NCI-H1105 treated with DMSO at 0.1 percent for 48 hours (cell line): ENCODE measurements at regions not wholly inside any gene's neighbourhood (a gene's known extent, or its start where the extent isn't known, plus 50 kb on each side); places are given as distances from the start of the nearest gene placed in this dataset.
A peak's percentile ranks its signal among the peaks of the same experiment; 100 is the strongest.

ENCODE experiments used
- DNase-seq: peaks from one replicate; lab custom pipeline; 2025; lab: John Stamatoyannopoulos, UW

DNA sequence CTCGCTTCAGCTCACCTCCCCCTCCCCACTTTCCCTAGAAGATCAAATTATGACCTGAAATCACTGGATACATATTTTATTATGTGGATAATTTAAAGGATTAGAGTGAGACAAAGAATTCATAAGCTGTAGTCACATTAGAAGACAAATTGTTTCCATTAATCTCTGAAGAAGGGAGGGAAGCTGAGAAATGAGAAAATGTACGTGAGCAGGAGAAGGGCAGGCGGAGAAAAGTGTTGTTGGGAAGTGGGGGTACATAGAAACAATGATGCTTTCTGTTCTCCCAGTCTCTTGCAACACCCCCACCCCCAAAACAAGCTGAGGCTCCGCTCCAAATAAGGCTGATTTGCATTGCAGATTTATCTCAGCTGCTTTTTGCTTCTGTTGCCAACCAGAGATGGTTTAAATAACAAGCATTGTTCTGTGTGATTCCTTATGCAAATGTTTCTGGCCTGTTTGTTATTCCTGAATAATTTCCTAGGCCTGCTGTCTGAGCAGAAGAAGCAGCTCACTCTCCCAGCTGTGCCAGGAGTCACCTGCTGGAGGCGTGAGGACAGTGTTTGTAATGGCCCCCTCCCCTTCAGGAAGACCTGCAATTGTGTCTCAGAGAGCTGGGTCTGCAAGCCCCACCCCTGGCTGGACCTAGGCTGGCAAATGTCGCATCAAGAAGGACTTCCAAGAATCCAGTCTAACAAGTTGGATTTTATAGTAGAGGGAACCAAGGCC lies 121.8 kb upstream of the TNR start:
- DNase-seq = no peak

DNA sequence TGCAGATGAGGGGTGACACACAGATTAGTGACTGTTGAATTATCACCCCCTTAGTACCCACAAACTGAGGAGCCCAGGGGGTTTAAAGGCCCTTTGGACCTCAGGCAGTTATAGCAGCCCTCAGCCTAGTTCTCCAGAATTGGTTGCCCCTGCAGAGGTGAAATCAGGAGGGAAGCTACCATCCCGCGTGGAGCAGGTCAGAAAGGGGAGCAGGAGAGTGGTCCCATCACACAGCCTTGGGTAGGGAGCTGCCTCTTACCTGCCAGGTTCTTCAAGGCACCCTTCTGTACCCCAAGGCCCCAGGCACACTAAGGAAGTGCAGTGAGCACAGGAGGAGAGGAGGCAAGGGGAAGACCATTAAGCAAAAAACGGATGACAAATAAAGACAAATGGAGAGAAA lies 121.2 kb upstream of the TNR start:
- no peak for DNase-seq

DNA sequence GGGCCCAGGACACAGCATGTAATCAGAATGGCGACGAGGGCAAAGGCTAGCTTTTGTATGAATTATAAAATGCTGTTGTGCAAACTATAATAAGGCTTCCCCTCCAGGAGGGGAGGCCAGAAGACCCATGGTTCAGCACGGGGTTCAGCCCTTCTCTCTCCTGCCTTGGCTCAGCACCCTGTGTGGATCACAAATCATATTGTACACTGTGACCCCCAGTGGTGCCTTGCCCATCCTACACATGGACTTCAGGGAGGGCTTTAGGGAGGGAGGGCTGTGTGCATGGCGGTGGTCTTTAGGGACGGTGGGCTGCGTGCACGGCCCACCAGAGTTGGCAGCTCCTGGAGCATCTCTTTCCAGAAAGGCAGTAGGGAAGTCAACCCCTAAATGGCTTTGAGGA lies 120.8 kb upstream of the TNR start:
- no peak for DNase-seq

DNA sequence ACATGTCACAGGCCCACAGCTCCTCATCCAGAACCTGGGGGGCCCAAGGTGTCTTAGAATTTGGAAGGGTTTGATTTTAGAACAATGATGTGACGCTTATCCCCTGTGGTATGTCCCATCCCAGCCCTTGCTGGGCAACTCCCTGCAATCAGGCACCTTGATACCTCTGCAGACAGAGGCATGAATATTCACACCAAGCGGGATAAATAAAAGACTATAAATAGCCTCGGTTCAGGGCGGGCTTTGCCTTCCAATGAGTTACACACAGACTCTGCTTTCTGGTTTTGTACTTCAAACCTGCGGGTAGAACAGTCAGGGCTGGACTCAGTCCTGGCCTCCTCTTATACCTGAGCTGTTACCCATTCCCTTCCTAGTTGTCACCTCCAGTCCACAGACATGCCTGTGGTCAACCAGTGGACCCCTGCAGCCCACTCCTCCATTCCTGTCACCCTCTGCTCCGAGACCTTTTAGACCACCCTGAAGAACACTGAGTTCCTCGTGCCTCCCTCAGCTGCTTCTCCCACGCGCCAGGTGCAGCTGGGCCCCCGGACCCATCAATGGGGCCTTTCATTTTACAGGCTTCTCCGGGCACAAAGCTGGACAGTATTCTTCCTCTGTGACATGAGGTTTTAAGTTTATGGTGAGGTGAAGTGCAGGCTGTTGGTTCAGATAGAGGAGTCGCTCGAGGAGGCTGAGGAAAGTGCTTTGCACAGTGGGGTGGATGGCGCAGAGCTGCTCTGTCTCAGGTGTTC lies 120.1 kb upstream of the TNR start:
- DNase-seq = no peak

DNA sequence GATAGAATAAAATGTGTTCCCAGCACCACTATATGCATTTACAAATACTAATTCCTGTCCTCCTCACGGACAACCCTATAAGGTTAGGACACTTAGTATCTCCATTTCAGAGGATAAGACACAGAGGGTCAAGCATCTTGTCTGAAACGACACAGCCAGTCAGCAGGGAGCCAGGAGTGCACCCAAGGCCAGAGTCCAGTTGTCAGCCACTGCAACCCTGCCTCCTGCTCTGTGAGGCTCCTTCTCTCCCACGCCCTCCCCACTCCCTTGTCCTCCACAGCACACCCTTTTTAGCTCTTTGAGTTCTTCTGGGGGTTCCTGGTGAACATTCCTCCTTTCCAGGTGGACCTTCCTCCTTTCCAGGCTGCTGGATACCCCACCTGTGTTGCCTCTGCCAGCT lies 119.0 kb upstream of the TNR start:
- no peak for DNase-seq

DNA sequence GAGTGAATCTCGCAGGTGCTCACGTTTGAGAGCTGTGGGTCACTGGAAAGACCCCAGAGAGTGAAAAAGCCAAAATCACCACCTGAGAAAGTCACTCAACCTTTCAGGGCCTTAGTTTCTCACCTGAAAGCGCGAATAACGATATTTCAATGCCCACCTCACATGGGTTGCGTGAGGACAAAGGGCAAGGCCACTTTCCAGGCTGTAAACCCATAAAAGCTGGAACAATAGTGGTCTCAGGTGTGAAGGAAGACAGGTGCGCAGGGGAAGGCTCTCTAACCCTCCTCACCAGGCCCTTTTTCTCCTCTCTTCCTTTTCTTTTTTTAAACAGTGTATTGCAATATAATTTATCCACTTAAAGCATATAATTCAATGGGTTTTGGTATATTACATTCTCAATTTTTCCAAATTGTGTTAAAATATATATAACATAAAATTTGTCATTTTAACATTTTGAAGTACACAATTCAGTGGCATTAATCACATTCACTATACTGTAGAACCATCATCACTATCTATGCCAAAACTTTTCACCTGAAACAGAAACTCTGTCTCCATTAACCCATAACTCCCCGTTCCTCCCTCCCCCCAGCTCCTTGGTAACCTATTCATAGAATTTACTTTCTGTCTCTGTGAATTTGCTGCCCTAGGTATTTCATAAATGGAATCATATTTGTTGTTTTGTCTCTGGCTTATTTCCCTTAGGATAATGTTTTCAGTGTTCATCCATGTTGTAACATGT lies 118.4 kb upstream of the TNR start:
- no peak for DNase-seq

DNA sequence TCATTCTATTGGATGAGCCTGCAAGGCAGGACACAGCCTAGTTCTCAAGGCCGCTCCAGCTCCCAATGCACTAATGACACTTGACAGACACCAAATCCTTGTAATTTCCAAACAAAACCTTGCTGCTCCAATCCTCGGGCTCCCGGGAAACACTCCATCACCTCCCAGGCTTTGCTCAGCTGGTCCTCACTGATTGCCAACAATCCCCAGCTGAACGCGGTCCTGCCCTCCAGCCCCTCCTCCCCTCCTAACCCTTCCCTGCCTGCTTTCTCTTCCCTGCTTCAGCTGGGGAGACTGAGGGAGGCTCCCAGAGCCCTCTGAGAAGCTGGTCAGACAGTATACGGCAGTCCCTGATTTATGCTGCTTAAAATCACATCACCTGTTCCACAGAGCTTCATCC lies 114.4 kb upstream of the TNR start:
- DNase-seq = peak; percentile 6

DNA sequence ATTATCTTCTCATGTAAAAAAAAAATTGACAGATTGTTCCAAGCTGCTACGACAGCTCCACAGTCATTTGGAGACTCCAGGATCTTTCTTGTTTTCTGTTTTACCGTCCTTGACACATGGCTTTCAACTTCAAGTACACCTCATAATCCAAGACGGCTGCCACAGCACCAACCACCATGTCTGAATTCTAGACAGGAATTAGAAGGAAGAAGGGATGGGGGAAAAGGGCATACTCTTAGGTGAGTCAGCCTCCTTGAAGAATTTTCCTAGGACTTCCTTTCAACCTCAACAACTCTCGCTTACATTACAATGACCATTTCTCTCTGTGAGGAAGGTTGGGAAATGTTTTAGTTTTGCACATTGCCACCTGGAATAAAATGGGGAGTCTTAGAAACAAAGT lies 110.3 kb upstream of the TNR start:
- no peak for DNase-seq

DNA sequence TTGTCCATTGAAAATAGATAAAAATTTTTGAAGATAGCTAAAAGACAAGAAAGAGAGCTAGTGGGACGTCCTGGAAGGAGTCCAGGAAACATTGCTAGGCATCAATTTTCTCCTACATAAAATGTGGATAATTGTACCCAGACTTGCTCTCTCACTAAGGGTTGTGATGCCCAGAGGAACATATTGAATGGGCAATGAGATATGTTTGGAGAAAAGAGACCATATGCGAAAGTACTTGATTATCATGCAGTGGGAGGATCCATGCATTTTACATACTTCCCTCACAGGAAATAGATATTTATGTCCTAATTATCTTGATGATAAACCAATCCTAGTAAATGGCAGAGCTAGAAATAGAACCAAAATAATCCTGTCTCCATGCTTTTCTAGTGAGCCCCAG lies 108.4 kb upstream of the TNR start:
- no peak for DNase-seq

DNA sequence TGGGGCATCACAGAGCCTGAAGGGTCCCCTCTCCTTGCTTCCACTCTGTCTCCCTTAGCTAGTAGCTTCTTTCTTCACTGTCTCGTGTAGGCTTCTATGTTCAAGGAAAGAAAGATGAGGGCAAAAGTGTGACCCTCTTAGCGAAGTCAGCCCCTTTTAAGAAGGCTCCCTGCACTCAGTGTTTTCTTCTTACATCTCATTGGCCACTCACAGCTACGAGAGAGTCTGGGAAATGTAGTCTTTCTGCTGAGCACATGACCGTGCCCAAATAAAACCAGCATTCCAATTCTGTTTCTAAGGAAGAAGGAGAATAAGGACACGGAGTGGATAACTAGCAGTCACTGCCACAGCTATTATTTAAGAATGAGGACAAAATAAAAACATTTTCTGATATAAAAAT lies 104.9 kb upstream of the TNR start:
- DNase-seq = no peak

DNA sequence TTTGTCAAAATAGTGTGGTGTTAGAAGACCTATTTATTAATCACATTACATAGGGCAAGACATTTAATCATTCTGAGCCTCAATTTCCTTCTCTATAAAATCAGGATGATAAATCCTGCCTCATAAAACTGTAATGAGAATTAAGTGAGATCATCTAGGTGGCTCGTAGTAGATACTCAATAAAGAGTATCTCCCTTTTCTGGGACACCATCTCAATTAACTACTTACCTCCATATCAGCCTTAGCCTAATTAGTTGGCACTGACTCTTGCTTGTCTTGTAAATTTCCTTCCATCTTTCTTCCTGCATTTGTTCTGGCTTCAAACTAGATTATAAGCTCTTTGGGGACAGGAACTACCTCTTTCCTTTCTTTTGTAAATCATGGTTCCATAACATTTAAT lies 102.6 kb upstream of the TNR start:
- no peak for DNase-seq

DNA sequence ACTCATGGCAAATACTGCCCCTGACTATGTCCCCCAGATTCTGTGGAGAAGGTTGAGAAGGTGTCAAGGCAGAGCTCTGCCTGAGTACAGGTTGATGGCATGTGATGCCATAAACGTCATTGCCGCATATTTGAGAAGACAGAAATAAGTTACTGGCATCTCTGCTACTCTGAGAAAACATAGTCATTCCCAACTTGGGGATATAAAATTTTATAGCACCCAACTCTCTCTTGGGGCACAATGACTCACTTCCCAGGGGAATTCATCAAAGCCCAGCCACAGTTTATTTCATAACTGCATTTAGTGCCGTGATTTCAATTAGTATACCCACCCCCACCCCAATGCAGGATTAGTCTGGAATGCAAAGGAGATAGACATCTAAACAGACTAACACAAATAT lies 101.9 kb upstream of the TNR start:
- no peak for DNase-seq

DNA sequence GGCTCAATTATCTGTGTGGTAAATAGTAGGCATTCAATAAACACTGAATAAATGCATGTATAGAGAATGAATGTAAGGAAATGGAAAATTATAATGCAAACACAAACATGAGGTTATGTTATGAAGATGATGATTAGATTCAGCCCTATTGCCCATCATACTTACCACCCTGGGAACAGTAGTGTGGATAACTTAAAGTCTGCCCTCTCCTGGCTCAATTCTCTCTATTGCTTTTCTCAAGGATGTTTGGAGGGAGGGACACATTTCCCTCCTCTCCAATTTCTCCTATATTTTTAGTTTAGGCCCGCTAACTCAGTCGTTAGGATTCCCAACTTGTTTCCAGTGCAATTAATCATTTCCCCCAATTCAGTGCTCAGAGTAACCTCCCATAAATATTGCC lies 101.5 kb upstream of the TNR start:
- DNase-seq = no peak

DNA sequence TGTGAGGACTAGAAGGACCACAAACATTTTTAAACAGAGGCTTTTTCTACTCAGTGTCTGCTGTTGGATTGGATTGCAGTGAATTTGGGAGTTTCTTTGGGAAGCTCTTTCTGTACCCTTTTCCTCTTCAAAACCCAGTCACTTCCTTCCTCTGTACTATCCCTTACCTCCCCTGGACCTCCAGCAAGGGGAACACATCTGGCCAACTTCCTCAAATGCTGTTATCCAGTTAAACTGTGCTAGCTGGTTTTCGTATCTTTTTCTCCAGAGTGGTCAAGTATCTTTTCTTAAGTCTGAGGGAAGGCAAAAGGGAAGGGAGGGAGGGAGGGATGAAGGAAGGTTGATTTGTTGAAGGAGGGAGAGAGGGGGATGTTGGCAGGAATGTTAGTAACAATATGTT lies 99.2 kb upstream of the TNR start:
- no peak for DNase-seq

DNA sequence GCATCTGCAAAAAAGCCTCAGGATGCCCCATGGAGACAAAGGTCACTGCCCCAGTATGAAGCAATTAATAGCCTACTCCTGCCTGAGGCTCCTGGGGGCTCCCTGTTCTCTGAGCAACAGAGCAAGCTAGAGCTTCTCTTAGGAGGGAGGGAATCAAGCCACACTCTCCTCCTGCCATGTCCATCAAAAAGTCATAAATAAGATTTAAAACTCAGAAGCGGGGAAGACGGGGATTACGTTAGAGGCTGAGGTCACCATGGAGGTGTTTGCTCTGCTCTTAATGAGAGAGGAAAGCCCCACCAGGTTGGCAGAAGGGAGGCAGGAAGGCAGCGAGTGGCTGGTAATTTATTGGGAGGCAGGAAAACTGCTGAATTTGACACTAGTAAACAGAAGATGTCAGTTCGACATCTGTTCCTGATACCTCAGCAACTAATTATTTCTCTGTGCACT lies 98.4 kb upstream of the TNR start:
- DNase-seq = peak; percentile 56

DNA sequence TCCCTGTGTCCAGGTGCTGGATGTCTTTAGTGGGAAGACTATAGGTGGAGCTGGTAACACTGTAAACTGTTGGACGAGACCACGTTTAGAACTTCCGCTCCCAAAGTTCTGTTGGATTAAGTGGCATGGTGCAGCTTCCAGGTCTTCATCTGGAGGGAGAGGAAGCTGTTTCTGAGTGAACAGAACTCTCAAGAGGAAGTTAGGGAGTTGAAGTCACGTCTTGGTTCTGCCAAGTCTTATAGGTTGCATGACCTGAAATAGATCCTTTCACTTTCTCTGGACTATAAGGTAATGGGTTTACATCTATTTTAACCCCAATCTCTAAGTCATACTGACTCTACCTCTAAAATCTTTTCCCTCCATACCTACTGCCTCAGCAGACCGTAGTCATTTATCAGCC lies 97.4 kb upstream of the TNR start:
- no peak for DNase-seq

DNA sequence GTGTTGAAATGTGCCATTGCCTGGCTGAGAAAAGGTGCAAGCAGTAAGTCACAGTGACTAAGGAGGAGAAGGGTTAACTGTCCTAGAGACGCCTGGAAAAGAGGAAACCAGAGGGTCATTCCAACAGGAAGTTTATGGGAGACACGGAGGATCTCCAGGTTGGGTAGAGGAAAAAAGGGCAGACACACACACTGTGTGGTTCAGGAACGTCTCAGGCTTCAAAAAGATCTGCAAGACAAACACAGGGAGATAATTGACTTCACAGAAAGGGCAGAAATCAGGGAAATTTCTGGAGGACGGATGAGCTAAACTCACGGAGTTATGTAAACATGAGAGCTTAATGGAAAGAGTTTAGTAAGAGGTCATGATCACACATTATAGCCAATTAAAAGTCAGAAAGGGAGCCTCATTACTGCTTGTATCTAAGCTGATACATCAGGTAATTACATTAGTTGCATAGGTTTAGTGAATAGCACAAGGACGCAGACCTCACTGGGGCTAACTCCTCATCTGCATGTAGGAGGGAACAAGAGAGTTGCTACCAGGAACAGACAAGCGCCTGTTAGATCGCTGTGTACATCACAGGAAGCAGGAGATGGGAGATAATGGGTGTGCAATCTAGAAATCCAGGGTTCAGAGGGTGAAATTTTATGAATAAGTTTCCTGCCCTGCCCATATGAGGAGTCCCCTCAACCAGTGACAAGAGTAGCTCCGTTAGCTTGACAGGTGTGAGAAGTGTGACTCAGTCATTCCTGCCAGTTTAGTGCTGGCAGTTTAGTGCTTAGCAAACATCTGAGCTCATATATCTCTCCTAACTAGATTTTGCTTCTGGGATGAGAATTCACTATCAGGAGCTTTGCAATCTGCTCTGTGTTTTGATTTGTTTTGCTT lies 96.6 kb upstream of the TNR start:
- DNase-seq = no peak

DNA sequence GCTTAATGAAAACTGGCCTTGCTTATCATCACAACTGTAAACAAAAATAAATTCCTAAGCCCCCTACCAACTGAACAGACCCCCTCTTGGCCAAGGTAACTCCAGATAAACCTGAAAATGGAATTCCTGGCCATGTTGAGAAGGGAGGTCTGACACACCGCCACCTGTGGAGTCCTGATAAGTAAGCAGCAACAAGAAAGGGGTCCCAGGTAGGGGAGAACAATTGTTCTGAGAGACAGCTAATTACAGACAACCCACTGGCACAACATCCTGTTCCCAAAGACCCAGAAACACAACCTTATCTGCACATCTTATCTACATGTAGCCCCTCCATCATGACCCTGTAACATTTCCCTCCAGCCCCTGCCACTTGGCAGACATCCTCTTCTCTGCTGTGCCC lies 91.2 kb upstream of the TNR start:
- no peak for DNase-seq

DNA sequence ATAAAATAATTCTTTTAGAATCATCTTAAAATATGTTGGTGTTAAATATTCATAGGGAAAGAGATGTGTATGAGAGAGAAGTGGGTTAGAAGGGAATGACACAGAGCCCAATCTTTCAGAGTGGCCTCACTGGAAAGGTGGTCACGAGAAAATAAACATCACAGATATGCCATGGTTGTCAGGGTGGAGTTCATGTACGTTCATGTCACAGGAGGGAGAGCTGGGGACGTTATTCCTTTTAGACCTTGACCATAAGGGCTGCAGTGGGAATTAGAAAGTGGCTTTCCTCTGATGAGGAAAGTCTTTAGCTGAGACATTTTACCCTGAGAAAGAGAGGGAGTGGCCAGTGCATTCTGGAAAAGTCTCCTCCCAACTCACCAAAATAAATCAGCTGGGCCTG lies 90.6 kb upstream of the TNR start:
- DNase-seq = no peak

DNA sequence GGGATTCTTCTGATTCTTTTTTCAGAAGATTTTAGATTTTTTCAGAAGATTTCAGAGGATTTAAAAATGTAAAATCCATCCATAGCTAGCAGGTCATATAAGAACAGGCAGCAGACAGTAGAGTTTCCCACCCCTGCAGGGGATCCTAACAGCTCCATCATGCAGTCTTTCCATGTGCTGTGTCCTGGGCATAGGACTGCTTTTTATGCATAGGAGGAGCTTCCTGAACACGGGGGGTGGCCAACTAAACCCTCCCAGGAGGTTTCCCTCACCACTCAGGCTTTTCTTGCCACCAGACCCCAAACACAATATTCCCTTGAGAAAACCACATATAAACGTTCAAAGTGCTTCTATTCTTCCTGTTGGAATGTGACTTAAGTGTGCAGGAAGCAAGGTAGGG lies 90.1 kb upstream of the TNR start:
- DNase-seq = no peak

DNA sequence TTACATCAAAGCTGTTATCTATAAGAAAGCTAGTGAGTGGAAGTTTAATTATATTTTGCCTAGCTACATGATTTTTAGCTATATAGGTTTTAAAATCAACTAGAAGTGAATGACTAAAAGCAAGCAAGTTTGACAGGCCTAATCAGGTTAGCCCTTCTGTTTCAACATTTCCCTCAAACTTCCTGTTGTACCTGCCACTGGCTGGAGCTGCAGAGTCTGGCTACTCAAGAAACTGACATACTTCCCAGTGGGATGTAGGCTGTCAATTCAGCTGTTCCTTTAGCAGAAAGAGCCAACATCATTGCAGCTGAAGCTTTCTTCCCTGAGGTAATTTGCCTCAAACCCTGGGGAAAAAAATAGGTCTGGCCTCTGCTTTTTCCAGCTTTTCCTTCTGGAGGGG lies 87.1 kb upstream of the TNR start:
- no peak for DNase-seq

DNA sequence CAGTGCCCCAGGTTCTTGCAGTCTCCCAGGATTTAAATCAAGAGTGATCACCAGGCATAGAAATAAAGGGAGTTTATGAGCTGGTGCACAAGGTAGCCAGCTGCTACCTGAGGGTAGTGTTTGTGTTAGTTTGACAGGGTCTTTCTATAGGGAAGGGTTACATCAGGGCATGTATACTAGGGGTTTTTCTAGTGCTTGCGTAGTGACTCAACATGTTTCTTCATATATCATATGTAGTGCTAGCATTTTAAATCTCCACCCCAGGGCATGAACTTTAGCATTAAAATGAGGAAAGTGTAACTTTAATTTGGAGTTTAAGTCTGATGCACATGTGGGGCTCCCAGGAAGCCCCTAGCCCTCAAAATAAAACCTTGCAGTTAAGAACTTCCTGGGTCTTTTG lies 86.5 kb upstream of the TNR start:
- DNase-seq = no peak
